ENCODE measurements at regions not wholly inside any gene's neighbourhood (a gene's known extent, or its start where the extent isn't known, plus 50 kb on each side); places are given as distances from the start of the nearest gene placed in this dataset.

DNA sequence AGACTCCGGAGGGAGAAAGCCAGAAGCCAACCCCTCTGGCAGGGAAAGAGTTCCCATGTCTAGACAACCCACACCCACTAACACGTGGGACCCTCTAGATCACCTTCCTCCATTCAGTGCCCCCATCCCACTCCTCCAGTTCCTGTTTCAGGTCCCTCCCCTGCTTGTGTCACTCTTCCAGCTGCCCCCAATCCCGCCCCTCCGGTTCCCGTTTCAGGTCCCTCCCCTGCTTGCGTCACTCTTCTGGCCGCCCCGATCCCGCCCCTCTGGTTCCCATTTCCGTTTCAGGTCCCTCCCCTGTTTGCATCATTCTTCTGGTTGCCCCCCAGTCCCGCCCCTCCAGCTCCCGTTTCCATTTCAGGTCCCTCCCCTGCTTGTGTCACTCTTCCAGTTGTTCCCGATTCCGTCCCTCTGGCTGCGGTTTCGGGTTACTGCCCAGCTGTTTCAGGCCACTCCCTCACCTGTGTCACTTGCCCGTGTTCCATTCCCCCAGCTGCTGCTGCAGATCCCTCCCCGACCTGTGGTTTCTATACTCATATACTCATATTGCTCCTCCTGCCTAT lies 64.8 kb upstream of the RANBP6 start (continued):
- TF ChIP-seq CBX1 (IDR thresholded peaks at IDR 0.05; ENCODE audit: low read depth) (no peak), BRF2 (IDR thresholded peaks at IDR 0.05; ENCODE audit: borderline replicate concordance, insufficient read depth, insufficient read length) (no peak), ELF1 (tag; IDR thresholded peaks at IDR 0.05) (0 out of 2 replicates have a peak, but pooled peaks have one; percentile 43), BRCA1 (IDR thresholded peaks at IDR 0.05) (no peak), BRCA1 (CRISPR knock-in tag; IDR thresholded peaks at IDR 0.05) (no peak), TAF9B (IDR thresholded peaks at IDR 0.05; ENCODE audit: partially characterized antibody) (peak; percentile 52), ZEB2 (IDR thresholded peaks at IDR 0.05) (peak; percentile 78), GTF2B (IDR thresholded peaks at IDR 0.05; ENCODE audit: extremely low read depth, insufficient read length) (no peak), CREM (IDR thresholded peaks at IDR 0.05; ENCODE audit: low read depth) (peak; percentile 64), HIVEP1 (CRISPR knock-in tag; IDR thresholded peaks at IDR 0.05) (no peak), KLF1 (tag; IDR thresholded peaks at IDR 0.05) (no peak), MCM7 (IDR thresholded peaks at IDR 0.05) (no peak), POLR2AphosphoS5 (IDR thresholded peaks at IDR 0.05; ENCODE audit: control insufficient read depth, insufficient read depth, low read depth, low read length) (no peak), NFRKB (IDR thresholded peaks at IDR 0.05; ENCODE audit: low read depth) (no peak), CREBBP (IDR thresholded peaks at IDR 0.05; ENCODE audit: low read depth, low read length) (no peak), STAG1 (CRISPR knock-in tag; IDR thresholded peaks at IDR 0.05; ENCODE audit: borderline replicate concordance) (no peak), NR2C1 (IDR thresholded peaks at IDR 0.05) (no peak), NR2C1 (tag; IDR thresholded peaks at IDR 0.05) (no peak), JUND (IDR thresholded peaks at IDR 0.05; ENCODE audit: borderline replicate concordance, low read depth, low read length) (peak; percentile 35; the same call in 1 of the 2 replicates), JUND (tag; IDR thresholded peaks at IDR 0.05; ENCODE audit: borderline replicate concordance, low read depth, low read length) (no peak), NFYB (IDR thresholded peaks at IDR 0.05; ENCODE audit: extremely low read depth, insufficient read length) (peak; percentile 11), MTA1 (IDR thresholded peaks at IDR 0.05; ENCODE audit: borderline replicate concordance) (no peak), HOXB6 (CRISPR knock-in tag; IDR thresholded peaks at IDR 0.05; ENCODE audit: borderline replicate concordance) (no peak)
- TF ChIP-seq, protein P1, sequence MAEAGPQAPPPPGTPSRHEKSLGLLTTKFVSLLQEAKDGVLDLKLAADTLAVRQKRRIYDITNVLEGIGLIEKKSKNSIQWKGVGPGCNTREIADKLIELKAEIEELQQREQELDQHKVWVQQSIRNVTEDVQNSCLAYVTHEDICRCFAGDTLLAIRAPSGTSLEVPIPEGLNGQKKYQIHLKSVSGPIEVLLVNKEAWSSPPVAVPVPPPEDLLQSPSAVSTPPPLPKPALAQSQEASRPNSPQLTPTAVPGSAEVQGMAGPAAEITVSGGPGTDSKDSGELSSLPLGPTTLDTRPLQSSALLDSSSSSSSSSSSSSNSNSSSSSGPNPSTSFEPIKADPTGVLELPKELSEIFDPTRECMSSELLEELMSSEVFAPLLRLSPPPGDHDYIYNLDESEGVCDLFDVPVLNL (CRISPR knock-in tag; IDR thresholded peaks at IDR 0.05; ENCODE audit: low read depth), result no peak
- TF ChIP-seq, protein P2, sequence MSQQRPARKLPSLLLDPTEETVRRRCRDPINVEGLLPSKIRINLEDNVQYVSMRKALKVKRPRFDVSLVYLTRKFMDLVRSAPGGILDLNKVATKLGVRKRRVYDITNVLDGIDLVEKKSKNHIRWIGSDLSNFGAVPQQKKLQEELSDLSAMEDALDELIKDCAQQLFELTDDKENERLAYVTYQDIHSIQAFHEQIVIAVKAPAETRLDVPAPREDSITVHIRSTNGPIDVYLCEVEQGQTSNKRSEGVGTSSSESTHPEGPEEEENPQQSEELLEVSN (IDR thresholded peaks at IDR 0.05; ENCODE audit: borderline replicate concordance in 1 of 2, extremely low read depth in 1 of 2, insufficient read depth in 1 of 2, insufficient read length in 1 of 2, low read depth in 1 of 2, low read length in 1 of 2, poor library complexity in 1 of 2, severe bottlenecking in 1 of 2), result no peak
